Neural cell (in vitro differentiated cells): ENCODE measurements at regions not wholly inside any gene's neighbourhood (a gene's known extent, or its start where the extent isn't known, plus 50 kb on each side); places are given as distances from the start of the nearest gene placed in this dataset.

Experiments used
- H2AFZ ChIP-seq: fragments of 200-600, 300-800 bp; sonication (generic), shearing (Covaris generic); 2 replicates; pipeline ENCODE4 v1.6.0; 2014; ENCODE audit warnings: low read depth, mild to moderate bottlenecking, antibody characterized with exemption, low read length, moderate library complexity
- H3F3A ChIP-seq: fragments of 200-600 bp; shearing (Covaris generic); 2 replicates; pipeline ENCODE4 v1.6.1; 2016; ENCODE audit warnings: mild to moderate bottlenecking, moderate library complexity, mixed read lengths, antibody characterized with exemption, low read length; ENCODE audit not compliant: insufficient read depth, poor library complexity, severe bottlenecking
- H3K27ac ChIP-seq: fragments of 200-600, 300-800 bp; sonication (generic), shearing (Covaris generic); 2 replicates; pipeline ENCODE4 v1.5.1; 2014; ENCODE audit warnings: mild to moderate bottlenecking, low read length, moderate library complexity
- H3K27me3 ChIP-seq: fragments of 300-800, 200-600 bp; sonication (generic), shearing (Covaris generic); 2 replicates; pipeline ENCODE4 v1.6.0; 2014; ENCODE audit warnings: mild to moderate bottlenecking, low read depth, low read length, moderate library complexity; ENCODE audit not compliant: insufficient read depth
- H3K36me3 ChIP-seq: fragments of 300-800, 200-600 bp; sonication (generic), shearing (Covaris generic); 2 replicates; pipeline ENCODE4 v1.5.1; 2014; ENCODE audit warnings: mild to moderate bottlenecking, antibody characterized with exemption, low read length, moderate library complexity; ENCODE audit not compliant: insufficient read depth
- H3K4me2 ChIP-seq: fragments of 300-800, 200-600 bp; sonication (generic), shearing (Covaris generic); 2 replicates; pipeline ENCODE4 v1.6.0; 2014; ENCODE audit warnings: mild to moderate bottlenecking, low read length
- H3K4me3 ChIP-seq: fragments of 300-800, 200-600 bp; sonication (generic), shearing (Covaris generic); 2 replicates; pipeline ENCODE4 v1.5.1; 2014; ENCODE audit warnings: mild to moderate bottlenecking, low read length, moderate library complexity
- H3K79me2 ChIP-seq: fragments of 200-600 bp; shearing (Covaris generic); replicated peaks from 2 replicates; pipeline ENCODE4 v1.6.0; 2014; ENCODE audit warnings: mild to moderate bottlenecking, low read length, moderate library complexity; ENCODE audit not compliant: insufficient read depth
- H3K9ac ChIP-seq: fragments of 300-800, 200-600 bp; sonication (generic), shearing (Covaris generic); 2 replicates; pipeline ENCODE4 v1.6.1; 2016; ENCODE audit warnings: mild to moderate bottlenecking, low read length, mixed read lengths
- H3K9me2 ChIP-seq: fragments of 200-600 bp; shearing (Covaris generic); 2 replicates; pipeline ENCODE4 v1.6.1; 2016; ENCODE audit warnings: mild to moderate bottlenecking, low read length, mixed read lengths; ENCODE audit not compliant: insufficient read depth
- H3K9me3 ChIP-seq: fragments of 200-600, 300-800 bp; sonication (generic), shearing (Covaris generic); 2 replicates; pipeline ENCODE4 v1.6.1; 2016; ENCODE audit warnings: mild to moderate bottlenecking, mixed run types, low read length, moderate library complexity, mixed read lengths
- H4K20me1 ChIP-seq: fragments of 200-600 bp; shearing (Covaris generic); 2 replicates; pipeline ENCODE4 v1.6.1; 2016; ENCODE audit warnings: mild to moderate bottlenecking, mixed run types; ENCODE audit not compliant: insufficient read depth
- EP300 ChIP-seq: fragments of 450-650 bp; conservative IDR thresholded peaks from 2 replicates; pipeline ENCODE4 v1.6.1; 2014; ENCODE audit warnings: antibody characterized with exemption, mild to moderate bottlenecking, moderate library complexity; ENCODE audit not compliant: poor library complexity, severe bottlenecking
- EZH2 ChIP-seq: fragments of 200-600, 300-800 bp; shearing (Covaris generic), sonication (generic); IDR thresholded peaks from 2 replicates; pipeline ENCODE4 v1.6.1; 2014; ENCODE audit warnings: antibody characterized with exemption, low read length, borderline replicate concordance, mild to moderate bottlenecking; ENCODE audit not compliant: insufficient read depth, poor library complexity, severe bottlenecking
- MXI1 ChIP-seq: fragments of 450-650 bp; conservative IDR thresholded peaks from 2 replicates; pipeline ENCODE4 v1.6.1; 2014; ENCODE audit warnings: antibody characterized with exemption, mild to moderate bottlenecking; ENCODE audit not compliant: poor library complexity, severe bottlenecking
- POLR2AphosphoS5 ChIP-seq: IDR thresholded peaks from 2 replicates; pipeline ENCODE4 v1.6.1; 2012
- RAD21 ChIP-seq: fragments of 450-650 bp; conservative IDR thresholded peaks from 2 replicates; pipeline ENCODE4 v1.6.1; 2014; ENCODE audit warnings: antibody characterized with exemption, mild to moderate bottlenecking, moderate library complexity
- SMC3 ChIP-seq: fragments of 450-650 bp; conservative IDR thresholded peaks from 2 replicates; pipeline ENCODE4 v1.6.1; 2014; ENCODE audit warnings: antibody characterized with exemption, mild to moderate bottlenecking, moderate library complexity; ENCODE audit not compliant: poor library complexity
- TAF1 ChIP-seq: IDR thresholded peaks from 2 replicates; pipeline ENCODE4 v1.6.1; 2012; ENCODE audit warnings: low read depth
- TF ChIP-seq, protein P1 (sequence below): fragments of 450-650 bp; IDR thresholded peaks from 2 replicates; pipeline ENCODE4 v1.5.1; 2014; ENCODE audit warnings: antibody characterized with exemption, mild to moderate bottlenecking, moderate library complexity; ENCODE audit not compliant: poor library complexity, severe bottlenecking
- TF ChIP-seq, protein P2 (sequence below): IDR thresholded peaks from 2 replicates; pipeline ENCODE4 v1.6.1; 2012; ENCODE audit warnings: borderline replicate concordance

DNA sequence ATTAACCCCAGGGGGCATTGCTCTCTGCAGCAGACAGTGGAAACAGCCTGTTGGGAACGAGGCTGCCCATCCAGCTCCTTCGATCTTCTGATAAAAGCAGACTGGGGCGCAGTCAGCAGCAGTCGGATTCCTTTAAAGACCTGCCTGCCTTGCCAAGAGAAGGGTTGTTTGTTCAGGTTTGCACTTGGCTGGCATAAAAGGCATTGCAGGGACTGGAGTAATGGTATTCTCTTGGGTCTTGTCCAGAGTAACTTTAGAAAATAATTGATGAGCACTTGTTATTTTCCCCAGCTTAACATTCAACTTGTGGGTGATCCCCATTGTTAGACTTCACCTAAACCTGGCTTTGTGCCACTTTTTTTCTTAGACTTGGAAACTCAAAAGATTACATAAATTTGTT lies 67.3 kb upstream of the SLC10A2 start:
- no peak overlapping the region for H3K4me2 ChIP-seq
- H3K4me3 ChIP-seq = no peak overlapping the region
- no peaks in the 10 kb centered on the region for H3K79me2 ChIP-seq
- H4K20me1 ChIP-seq = no peaks in the 10 kb centered on the region
- H3F3A ChIP-seq = no peaks in the 10 kb centered on the region
- H3K9ac ChIP-seq = no peak overlapping the region
- TF ChIP-seq SMC3 (no peak), RAD21 (no peak)
- TF ChIP-seq, protein P1, sequence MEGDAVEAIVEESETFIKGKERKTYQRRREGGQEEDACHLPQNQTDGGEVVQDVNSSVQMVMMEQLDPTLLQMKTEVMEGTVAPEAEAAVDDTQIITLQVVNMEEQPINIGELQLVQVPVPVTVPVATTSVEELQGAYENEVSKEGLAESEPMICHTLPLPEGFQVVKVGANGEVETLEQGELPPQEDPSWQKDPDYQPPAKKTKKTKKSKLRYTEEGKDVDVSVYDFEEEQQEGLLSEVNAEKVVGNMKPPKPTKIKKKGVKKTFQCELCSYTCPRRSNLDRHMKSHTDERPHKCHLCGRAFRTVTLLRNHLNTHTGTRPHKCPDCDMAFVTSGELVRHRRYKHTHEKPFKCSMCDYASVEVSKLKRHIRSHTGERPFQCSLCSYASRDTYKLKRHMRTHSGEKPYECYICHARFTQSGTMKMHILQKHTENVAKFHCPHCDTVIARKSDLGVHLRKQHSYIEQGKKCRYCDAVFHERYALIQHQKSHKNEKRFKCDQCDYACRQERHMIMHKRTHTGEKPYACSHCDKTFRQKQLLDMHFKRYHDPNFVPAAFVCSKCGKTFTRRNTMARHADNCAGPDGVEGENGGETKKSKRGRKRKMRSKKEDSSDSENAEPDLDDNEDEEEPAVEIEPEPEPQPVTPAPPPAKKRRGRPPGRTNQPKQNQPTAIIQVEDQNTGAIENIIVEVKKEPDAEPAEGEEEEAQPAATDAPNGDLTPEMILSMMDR = no peak
- no peak overlapping the region for H2AFZ ChIP-seq
- H3K27me3 ChIP-seq = no peaks in the 10 kb centered on the region
- H3K9me2 ChIP-seq = no peaks in the 10 kb centered on the region
- H3K36me3 ChIP-seq = no peaks in the 10 kb centered on the region
- H3K27ac ChIP-seq = no peak overlapping the region
- no peaks in the 10 kb centered on the region for H3K9me3 ChIP-seq

DNA sequence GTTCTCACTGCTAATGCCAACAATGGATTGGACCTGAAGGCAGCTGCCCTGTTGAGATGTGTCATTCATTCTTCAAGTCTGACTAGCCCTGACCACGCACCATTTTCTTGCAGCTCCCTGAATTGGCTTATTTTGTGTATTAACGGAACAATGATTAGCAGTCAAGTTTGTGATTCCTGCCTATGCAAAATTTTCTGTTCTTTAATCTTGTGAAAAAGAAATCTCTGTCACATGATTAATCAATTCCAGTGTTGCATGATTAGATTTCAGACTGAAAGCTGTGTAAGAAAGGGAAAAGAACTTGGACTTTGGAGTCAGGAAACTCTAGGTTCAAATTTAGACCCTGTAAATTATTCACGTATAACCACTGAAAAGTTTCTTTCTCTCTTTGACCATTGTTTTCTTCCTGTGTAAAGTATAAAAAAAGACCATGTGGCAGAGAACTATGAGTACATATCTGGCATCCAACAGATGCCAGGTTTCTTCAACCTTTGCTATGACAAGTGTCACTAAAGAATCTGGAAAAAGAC lies 64.5 kb upstream of the SLC10A2 start:
- Histone ChIP-seq H3K27ac (no peak overlapping the region), H3K9ac (no peak overlapping the region), H3K27me3 (no peaks in the 10 kb centered on the region), H3K9me3 (no peaks in the 10 kb centered on the region), H3K36me3 (no peaks in the 10 kb centered on the region), H3F3A (no peaks in the 10 kb centered on the region), H3K79me2 (no peaks in the 10 kb centered on the region), H3K4me3 (no peak overlapping the region), H4K20me1 (no peaks in the 10 kb centered on the region), H2AFZ (no peak overlapping the region), H3K9me2 (no peaks in the 10 kb centered on the region), H3K4me2 (no peak overlapping the region)
- TF ChIP-seq EP300 (no peak), RAD21 (no peak), MXI1 (no peak), EZH2 (no peak), TAF1 (no peak), SMC3 (no peak), POLR2AphosphoS5 (no peak)
- TF ChIP-seq, protein P2, sequence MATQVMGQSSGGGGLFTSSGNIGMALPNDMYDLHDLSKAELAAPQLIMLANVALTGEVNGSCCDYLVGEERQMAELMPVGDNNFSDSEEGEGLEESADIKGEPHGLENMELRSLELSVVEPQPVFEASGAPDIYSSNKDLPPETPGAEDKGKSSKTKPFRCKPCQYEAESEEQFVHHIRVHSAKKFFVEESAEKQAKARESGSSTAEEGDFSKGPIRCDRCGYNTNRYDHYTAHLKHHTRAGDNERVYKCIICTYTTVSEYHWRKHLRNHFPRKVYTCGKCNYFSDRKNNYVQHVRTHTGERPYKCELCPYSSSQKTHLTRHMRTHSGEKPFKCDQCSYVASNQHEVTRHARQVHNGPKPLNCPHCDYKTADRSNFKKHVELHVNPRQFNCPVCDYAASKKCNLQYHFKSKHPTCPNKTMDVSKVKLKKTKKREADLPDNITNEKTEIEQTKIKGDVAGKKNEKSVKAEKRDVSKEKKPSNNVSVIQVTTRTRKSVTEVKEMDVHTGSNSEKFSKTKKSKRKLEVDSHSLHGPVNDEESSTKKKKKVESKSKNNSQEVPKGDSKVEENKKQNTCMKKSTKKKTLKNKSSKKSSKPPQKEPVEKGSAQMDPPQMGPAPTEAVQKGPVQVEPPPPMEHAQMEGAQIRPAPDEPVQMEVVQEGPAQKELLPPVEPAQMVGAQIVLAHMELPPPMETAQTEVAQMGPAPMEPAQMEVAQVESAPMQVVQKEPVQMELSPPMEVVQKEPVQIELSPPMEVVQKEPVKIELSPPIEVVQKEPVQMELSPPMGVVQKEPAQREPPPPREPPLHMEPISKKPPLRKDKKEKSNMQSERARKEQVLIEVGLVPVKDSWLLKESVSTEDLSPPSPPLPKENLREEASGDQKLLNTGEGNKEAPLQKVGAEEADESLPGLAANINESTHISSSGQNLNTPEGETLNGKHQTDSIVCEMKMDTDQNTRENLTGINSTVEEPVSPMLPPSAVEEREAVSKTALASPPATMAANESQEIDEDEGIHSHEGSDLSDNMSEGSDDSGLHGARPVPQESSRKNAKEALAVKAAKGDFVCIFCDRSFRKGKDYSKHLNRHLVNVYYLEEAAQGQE = no peak
- TF ChIP-seq, protein P1 = no peak
